ENCODE measurements at regions not wholly inside any gene's neighbourhood (a gene's known extent, or its start where the extent isn't known, plus 50 kb on each side); places are given as distances from the start of the nearest gene placed in this dataset.

DNA sequence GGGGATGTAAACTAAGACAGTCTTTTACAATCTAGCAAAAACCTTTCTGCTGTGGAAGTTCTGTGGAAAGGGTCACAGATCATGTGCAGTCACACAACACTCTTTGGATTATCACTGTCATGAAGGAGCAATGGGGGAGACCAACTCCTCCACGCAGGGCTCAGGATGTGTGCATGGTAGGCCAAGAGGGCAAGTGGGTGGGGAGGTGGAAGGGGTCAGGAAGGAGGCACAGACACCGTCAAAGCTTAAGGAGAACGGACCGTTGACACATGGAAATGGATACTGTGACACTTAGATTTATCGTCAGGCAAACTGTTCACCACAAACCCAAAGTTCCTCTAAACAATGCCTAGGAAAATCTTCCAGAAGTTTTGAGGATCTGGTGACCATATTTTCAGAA is 215.8 kb downstream of the PAX1 start:
- H3K9ac ChIP-seq (ENCODE audit: low read length): no peak overlapping the region
- H3K4me3 ChIP-seq (ENCODE audit: insufficient read depth, low read depth, low read length): no peak overlapping the region
- H3K4me1 Mint-ChIP-seq (ENCODE audit: low read depth, unreplicated experiment): no peaks in the 10 kb centered on the region
- no peak overlapping the region for H3K27ac ChIP-seq (ENCODE audit: low read depth, low read length)
- H3K36me3 ChIP-seq (ENCODE audit: insufficient read depth, low read length): no peaks in the 10 kb centered on the region
- H3K9me3 ChIP-seq (ENCODE audit: insufficient read depth, low read depth, low read length): no peaks in the 10 kb centered on the region
- H3K27me3 ChIP-seq (ENCODE audit: insufficient read depth, low read length): no peaks in the 10 kb centered on the region
- H3K36me3 Mint-ChIP-seq (ENCODE audit: low read depth, unreplicated experiment): no peaks in the 10 kb centered on the region
- H3K4me3 Mint-ChIP-seq (ENCODE audit: unreplicated experiment): no peak overlapping the region
- no peak overlapping the region for H3K4me2 ChIP-seq (ENCODE audit: low read length)
- H2AFZ ChIP-seq (ENCODE audit: low read depth, low read length): no peak overlapping the region
- no peak overlapping the region for H3K27ac Mint-ChIP-seq (ENCODE audit: unreplicated experiment)
- no peak for DNase-seq (ENCODE audit: low read depth)
- FAIRE-seq: no peak
- peaks cover 2% of the 10 kb centered on the region for H3K27me3 Mint-ChIP-seq (ENCODE audit: low read depth, unreplicated experiment)
- H3K4me1 ChIP-seq (ENCODE audit: insufficient read depth, low read length): no peaks in the 10 kb centered on the region
- no peaks in the 10 kb centered on the region for H3K79me2 ChIP-seq (ENCODE audit: insufficient read depth, low read length)
- peaks cover 2% of the 10 kb centered on the region for H3K9me3 Mint-ChIP-seq (ENCODE audit: unreplicated experiment)
- TF ChIP-seq, protein P1, sequence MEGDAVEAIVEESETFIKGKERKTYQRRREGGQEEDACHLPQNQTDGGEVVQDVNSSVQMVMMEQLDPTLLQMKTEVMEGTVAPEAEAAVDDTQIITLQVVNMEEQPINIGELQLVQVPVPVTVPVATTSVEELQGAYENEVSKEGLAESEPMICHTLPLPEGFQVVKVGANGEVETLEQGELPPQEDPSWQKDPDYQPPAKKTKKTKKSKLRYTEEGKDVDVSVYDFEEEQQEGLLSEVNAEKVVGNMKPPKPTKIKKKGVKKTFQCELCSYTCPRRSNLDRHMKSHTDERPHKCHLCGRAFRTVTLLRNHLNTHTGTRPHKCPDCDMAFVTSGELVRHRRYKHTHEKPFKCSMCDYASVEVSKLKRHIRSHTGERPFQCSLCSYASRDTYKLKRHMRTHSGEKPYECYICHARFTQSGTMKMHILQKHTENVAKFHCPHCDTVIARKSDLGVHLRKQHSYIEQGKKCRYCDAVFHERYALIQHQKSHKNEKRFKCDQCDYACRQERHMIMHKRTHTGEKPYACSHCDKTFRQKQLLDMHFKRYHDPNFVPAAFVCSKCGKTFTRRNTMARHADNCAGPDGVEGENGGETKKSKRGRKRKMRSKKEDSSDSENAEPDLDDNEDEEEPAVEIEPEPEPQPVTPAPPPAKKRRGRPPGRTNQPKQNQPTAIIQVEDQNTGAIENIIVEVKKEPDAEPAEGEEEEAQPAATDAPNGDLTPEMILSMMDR (IDR thresholded peaks at IDR 0.05; ENCODE audit: insufficient read depth, low read depth, low read length): no peak
- no peak for TF ChIP-seq EZH2 (IDR thresholded peaks at IDR 0.05; ENCODE audit: insufficient read depth, low read length)
- no peaks in the 10 kb centered on the region for H4K20me1 ChIP-seq (ENCODE audit: insufficient read depth, low read length)

DNA sequence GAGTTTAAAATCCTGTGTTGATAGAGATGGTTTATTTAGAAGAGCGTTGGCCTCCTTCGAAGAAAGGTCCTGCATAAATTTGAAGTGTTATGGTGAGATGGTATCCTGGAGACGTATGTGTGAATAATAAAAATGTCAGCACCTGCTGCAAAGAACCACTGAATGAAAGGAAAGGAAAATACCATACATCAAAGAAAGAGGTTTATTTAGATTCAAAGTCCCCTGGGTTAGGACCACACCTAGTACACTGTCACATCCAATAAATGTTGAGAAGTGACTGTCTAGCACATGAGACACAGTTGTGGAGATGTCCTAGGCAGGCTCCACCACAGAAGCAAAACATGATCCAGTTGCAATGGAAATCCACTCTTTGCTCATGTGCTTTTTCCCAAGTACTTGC is 214.7 kb downstream of the PAX1 start:
- H3K36me3 Mint-ChIP-seq (ENCODE audit: low read depth, unreplicated experiment): no peaks in the 10 kb centered on the region
- Histone ChIP-seq H3K9me3 (ENCODE audit: insufficient read depth, low read depth, low read length) (no peaks in the 10 kb centered on the region), H3K4me3 (ENCODE audit: insufficient read depth, low read depth, low read length) (no peak overlapping the region), H3K9ac (ENCODE audit: low read length) (no peak overlapping the region), H2AFZ (ENCODE audit: low read depth, low read length) (no peak overlapping the region), H3K4me2 (ENCODE audit: low read length) (no peak overlapping the region), H3K27ac (ENCODE audit: low read depth, low read length) (no peak overlapping the region), H3K79me2 (ENCODE audit: insufficient read depth, low read length) (no peaks in the 10 kb centered on the region), H3K27me3 (ENCODE audit: insufficient read depth, low read length) (no peaks in the 10 kb centered on the region), H3K4me1 (ENCODE audit: insufficient read depth, low read length) (no peaks in the 10 kb centered on the region), H3K36me3 (ENCODE audit: insufficient read depth, low read length) (no peaks in the 10 kb centered on the region), H4K20me1 (ENCODE audit: insufficient read depth, low read length) (no peaks in the 10 kb centered on the region)
- H3K4me3 Mint-ChIP-seq (ENCODE audit: unreplicated experiment): no peak overlapping the region
- H3K27ac Mint-ChIP-seq (ENCODE audit: unreplicated experiment): no peak overlapping the region
- H3K27me3 Mint-ChIP-seq (ENCODE audit: low read depth, unreplicated experiment): peaks cover 2% of the 10 kb centered on the region
- H3K9me3 Mint-ChIP-seq (ENCODE audit: unreplicated experiment): peaks cover 2% of the 10 kb centered on the region
- DNase-seq (ENCODE audit: low read depth) (no peak), FAIRE-seq (no peak)
- no peaks in the 10 kb centered on the region for H3K4me1 Mint-ChIP-seq (ENCODE audit: low read depth, unreplicated experiment)
- TF ChIP-seq, protein P1 (IDR thresholded peaks at IDR 0.05; ENCODE audit: insufficient read depth, low read depth, low read length): no peak

DNA sequence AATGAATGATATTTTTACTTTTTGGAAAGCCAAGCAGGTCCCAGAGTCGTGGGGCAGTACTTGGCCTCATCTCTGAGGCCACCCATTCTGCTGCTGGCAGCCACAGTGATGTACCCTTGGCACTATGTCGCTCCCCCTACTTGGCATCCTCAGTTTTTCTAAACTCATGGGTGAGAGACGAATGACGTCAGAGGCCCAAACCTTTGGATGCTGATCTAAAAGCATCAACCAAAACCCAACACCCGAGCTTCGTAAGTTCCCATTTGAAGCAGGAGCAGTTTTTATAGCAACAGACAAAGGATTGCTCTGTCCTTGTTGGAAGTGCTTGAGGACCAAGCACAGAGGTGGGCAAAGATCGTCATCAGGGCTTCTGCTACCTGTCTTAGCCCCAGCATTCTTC is 212.9 kb downstream of the PAX1 start:
- DNase-seq (ENCODE audit: low read depth) (no peak), FAIRE-seq (no peak)
- Histone ChIP-seq H4K20me1 (ENCODE audit: insufficient read depth, low read length) (no peaks in the 10 kb centered on the region), H3K27me3 (ENCODE audit: insufficient read depth, low read length) (no peaks in the 10 kb centered on the region), H3K79me2 (ENCODE audit: insufficient read depth, low read length) (no peaks in the 10 kb centered on the region), H3K4me1 (ENCODE audit: insufficient read depth, low read length) (no peaks in the 10 kb centered on the region), H3K9ac (ENCODE audit: low read length) (no peak overlapping the region), H3K27ac (ENCODE audit: low read depth, low read length) (no peak overlapping the region), H3K4me2 (ENCODE audit: low read length) (no peak overlapping the region), H2AFZ (ENCODE audit: low read depth, low read length) (no peak overlapping the region), H3K36me3 (ENCODE audit: insufficient read depth, low read length) (no peaks in the 10 kb centered on the region), H3K4me3 (ENCODE audit: insufficient read depth, low read depth, low read length) (no peak overlapping the region), H3K9me3 (ENCODE audit: insufficient read depth, low read depth, low read length) (no peaks in the 10 kb centered on the region)
- TF ChIP-seq EZH2 (IDR thresholded peaks at IDR 0.05; ENCODE audit: insufficient read depth, low read length): no peak
- TF ChIP-seq, protein P1 (IDR thresholded peaks at IDR 0.05; ENCODE audit: insufficient read depth, low read depth, low read length): no peak
- Mint-ChIP-seq H3K36me3 (ENCODE audit: low read depth, unreplicated experiment) (no peaks in the 10 kb centered on the region), H3K4me1 (ENCODE audit: low read depth, unreplicated experiment) (no peaks in the 10 kb centered on the region), H3K4me3 (ENCODE audit: unreplicated experiment) (no peak overlapping the region), H3K9me3 (ENCODE audit: unreplicated experiment) (no peaks in the 10 kb centered on the region), H3K27me3 (ENCODE audit: low read depth, unreplicated experiment) (peaks cover 2% of the 10 kb centered on the region), H3K27ac (ENCODE audit: unreplicated experiment) (no peak overlapping the region)

Measured in astrocyte (in vitro differentiated cells and primary cell).